Tibial artery (tissue), 4 donors: ENCODE measurements at regions not wholly inside any gene's neighbourhood (a gene's known extent, or its start where the extent isn't known, plus 50 kb on each side); places are given as distances from the start of the nearest gene placed in this dataset.

Experiments
- DNase-seq, 2 donors: peaks; one replicate each; pipeline ENCODE4 v3.0.0-alpha.2; 2019
- H3K27ac ChIP-seq, 2 donors: fragments of 200-600 bp; sonication (generic) in 1 of 2; 1 replicate in 1 of 2; 2 replicates in 1 of 2; pipeline ENCODE4 v1.5.1; 2018 to 2019; ENCODE audit warnings: mild to moderate bottlenecking in 1 of 2
- H3K27me3 ChIP-seq, 2 donors: fragments of 200-600 bp; sonication (generic) in 1 of 2; one replicate each; pipeline versions ENCODE4 v1.5.1 to v1.6.0; 2016 to 2019
- H3K36me3 ChIP-seq, 3 donors: fragments of 200-600 bp; sonication (generic) in 2 of 3; one replicate each; pipeline ENCODE4 v1.5.1; 2016 to 2019; ENCODE audit warnings: mild to moderate bottlenecking in 2 of 3
- H3K4me1 ChIP-seq, 4 donors: fragments of 200-600 bp; sonication (generic) in 2 of 4; 1 replicate in 3 of 4; 2 replicates in 1 of 4; pipeline ENCODE4 v1.5.1; 2016 to 2019
- H3K4me3 ChIP-seq, 2 donors: fragments of 200-600 bp; sonication (generic) in 1 of 2; 1 replicate in 1 of 2; 2 replicates in 1 of 2; pipeline ENCODE4 v1.5.1; 2018 to 2019; ENCODE audit warnings: mild to moderate bottlenecking in 2 of 2
- H3K9me3 ChIP-seq, 3 donors: fragments of 200-600 bp; sonication (generic) in 1 of 3; one replicate each; pipeline ENCODE4 v1.5.1; 2016 to 2019
- intact Hi-C: fragments of 100-400 bp; cut with DNase I; formaldehyde crosslinking; loops from one replicate; pipeline ENCODE4 v1.15.0; 2023; ENCODE audit warnings: low total_unique reads
- TF ChIP-seq, protein P1 (sequence below), 2 experiments: fragments of 200-600 bp in 1 of 2; fragments of 450-650 bp in 1 of 2; IDR thresholded peaks; one replicate each; pipeline ENCODE4 v1.5.1; 2017 to 2019; ENCODE audit warnings: antibody characterized with exemption in 2 of 2, mild to moderate bottlenecking in 1 of 2, moderate library complexity in 1 of 2

GRCh38 chr17:15036238-15036637, 228.9 kb downstream of the PMP22 start:
- H3K9me3 ChIP-seq: no peaks in the 10 kb centered on the region
- H3K4me1 ChIP-seq: no peaks in the 10 kb centered on the region
- no peak overlapping the region for H3K4me3 ChIP-seq
- H3K27ac ChIP-seq: no peak overlapping the region
- intact Hi-C loops: no loop called here
- DNase-seq: no peak
- TF ChIP-seq, protein P1, sequence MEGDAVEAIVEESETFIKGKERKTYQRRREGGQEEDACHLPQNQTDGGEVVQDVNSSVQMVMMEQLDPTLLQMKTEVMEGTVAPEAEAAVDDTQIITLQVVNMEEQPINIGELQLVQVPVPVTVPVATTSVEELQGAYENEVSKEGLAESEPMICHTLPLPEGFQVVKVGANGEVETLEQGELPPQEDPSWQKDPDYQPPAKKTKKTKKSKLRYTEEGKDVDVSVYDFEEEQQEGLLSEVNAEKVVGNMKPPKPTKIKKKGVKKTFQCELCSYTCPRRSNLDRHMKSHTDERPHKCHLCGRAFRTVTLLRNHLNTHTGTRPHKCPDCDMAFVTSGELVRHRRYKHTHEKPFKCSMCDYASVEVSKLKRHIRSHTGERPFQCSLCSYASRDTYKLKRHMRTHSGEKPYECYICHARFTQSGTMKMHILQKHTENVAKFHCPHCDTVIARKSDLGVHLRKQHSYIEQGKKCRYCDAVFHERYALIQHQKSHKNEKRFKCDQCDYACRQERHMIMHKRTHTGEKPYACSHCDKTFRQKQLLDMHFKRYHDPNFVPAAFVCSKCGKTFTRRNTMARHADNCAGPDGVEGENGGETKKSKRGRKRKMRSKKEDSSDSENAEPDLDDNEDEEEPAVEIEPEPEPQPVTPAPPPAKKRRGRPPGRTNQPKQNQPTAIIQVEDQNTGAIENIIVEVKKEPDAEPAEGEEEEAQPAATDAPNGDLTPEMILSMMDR (IDR thresholded peaks at IDR 0.05): no peak
- H3K36me3 ChIP-seq: no peaks in the 10 kb centered on the region
- H3K27me3 ChIP-seq: no peaks in the 10 kb centered on the region

- no peak for DNase-seq
- Histone ChIP-seq H3K36me3 (no peaks in the 10 kb centered on the region), H3K27ac (no peak overlapping the region), H3K27me3 (no peaks in the 10 kb centered on the region), H3K4me3 (no peak overlapping the region), H3K4me1 (no peaks in the 10 kb centered on the region), H3K9me3 (no peaks in the 10 kb centered on the region)
- intact Hi-C loops: no loop called here
- TF ChIP-seq, protein P1 (IDR thresholded peaks at IDR 0.05): no peak
Measured at GRCh38 chr17:15031975-15032374, 233.2 kb downstream of the PMP22 start.

GRCh38 chr17:15029469-15029868, 235.7 kb downstream of the PMP22 start:
- DNase-seq: no peak
- no peaks in the 10 kb centered on the region for H3K36me3 ChIP-seq
- H3K4me1 ChIP-seq: no peaks in the 10 kb centered on the region
- TF ChIP-seq, protein P1 (IDR thresholded peaks at IDR 0.05): no peak
- intact Hi-C loops: no loop called here
- H3K4me3 ChIP-seq: no peak overlapping the region
- H3K9me3 ChIP-seq: no peaks in the 10 kb centered on the region
- no peaks in the 10 kb centered on the region for H3K27me3 ChIP-seq
- no peak overlapping the region for H3K27ac ChIP-seq

DNA sequence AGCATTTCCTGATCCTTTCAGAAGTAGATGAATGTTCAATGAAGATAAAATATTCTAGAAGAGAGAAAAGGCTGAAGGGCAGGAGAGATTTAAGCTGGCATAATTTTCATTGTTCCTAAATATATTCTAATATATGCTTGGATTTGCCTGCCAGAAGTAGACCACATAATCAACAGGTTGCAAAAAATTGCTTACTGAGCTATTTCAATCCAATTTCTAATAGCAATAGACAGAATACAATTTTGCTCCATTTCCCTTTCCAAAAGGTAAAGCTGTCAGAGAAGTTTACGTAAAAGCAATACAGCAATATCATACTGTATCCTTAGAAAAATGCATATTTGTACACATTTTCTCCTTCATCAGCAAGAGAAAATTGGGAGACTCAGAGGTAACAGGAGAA, 237.3 kb downstream of the PMP22 start:
- intact Hi-C loops: no loop called here

DNA sequence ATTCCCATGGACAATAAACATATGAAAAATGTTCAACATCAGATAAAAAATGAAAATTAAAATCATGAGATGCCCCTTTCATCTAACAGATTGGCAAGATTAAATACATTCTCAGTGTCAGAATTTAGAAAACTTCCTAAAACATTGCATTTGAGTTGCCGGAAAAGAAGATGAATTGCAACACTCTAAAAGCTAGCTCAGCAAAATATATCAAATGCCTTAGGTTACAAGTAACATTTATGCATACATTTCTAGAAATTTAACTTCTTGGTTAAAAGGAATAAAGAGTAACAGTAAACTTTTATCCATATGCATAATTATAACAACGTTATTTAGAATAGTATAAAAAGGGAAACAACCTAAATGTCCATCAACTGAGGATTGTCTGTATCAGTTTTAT, 239.0 kb downstream of the PMP22 start:
- no peak for DNase-seq
- TF ChIP-seq, protein P1 (IDR thresholded peaks at IDR 0.05): no peak
- Histone ChIP-seq H3K36me3 (no peaks in the 10 kb centered on the region), H3K27me3 (no peaks in the 10 kb centered on the region), H3K4me3 (no peak overlapping the region), H3K9me3 (no peaks in the 10 kb centered on the region), H3K27ac (no peak overlapping the region), H3K4me1 (no peaks in the 10 kb centered on the region)
- intact Hi-C loops: no loop called here

More for the DNA sequence above, 237.3 kb downstream of the PMP22 start:
- H3K36me3 ChIP-seq: no peaks in the 10 kb centered on the region
- no peak overlapping the region for H3K4me3 ChIP-seq
- H3K4me1 ChIP-seq: no peaks in the 10 kb centered on the region
- TF ChIP-seq, protein P1 (IDR thresholded peaks at IDR 0.05): no peak
- H3K27ac ChIP-seq: no peak overlapping the region
- H3K9me3 ChIP-seq: no peaks in the 10 kb centered on the region
- H3K27me3 ChIP-seq: no peaks in the 10 kb centered on the region
- no peak for DNase-seq
